ENCODE measurements at regions not wholly inside any gene's neighbourhood (a gene's known extent, or its start where the extent isn't known, plus 50 kb on each side); places are given as distances from the start of the nearest gene placed in this dataset.

DNA sequence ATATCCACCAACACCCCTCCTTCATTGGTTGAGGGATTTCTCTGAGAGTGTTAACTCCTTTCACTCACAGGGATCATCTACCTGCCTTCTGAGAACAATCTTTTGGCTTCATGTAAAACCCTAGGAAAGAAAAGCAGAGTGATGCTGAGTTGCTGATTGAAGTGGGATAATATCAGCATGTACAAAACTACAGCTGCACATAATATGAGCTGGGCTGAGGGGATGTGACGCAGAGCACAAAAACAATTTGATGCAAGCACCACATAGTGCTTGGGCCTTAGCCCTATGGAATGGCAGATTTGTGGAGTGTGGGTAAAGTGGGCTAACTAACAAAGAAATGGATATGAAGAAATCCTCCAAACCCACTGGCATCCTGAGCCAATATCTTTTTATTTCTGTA lies 267.6 kb upstream of the KCNH8 start:
- TF ChIP-seq POLR2A (IDR thresholded peaks at IDR 0.05) = no peak
- Histone ChIP-seq H3K4me3 (no peak overlapping the region), H3K27ac (no peak overlapping the region), H3K9me3 (no peaks in the 10 kb centered on the region), H3K4me1 (no peaks in the 10 kb centered on the region), H3K36me3 (no peaks in the 10 kb centered on the region), H3K27me3 (no peaks in the 10 kb centered on the region)
- WGBS = 94% methylated on average over 1 of the region's 1 CpG
- DNase-seq (ENCODE audit: low spot score in 2 of 2) = no peak

- H3K4me1 ChIP-seq = no peaks in the 10 kb centered on the region
- TF ChIP-seq EP300 (IDR thresholded peaks at IDR 0.05) (no peak), POLR2AphosphoS5 (IDR thresholded peaks at IDR 0.05) (no peak), POLR2A (IDR thresholded peaks at IDR 0.05) (no peak)
- TF ChIP-seq, protein P1, sequence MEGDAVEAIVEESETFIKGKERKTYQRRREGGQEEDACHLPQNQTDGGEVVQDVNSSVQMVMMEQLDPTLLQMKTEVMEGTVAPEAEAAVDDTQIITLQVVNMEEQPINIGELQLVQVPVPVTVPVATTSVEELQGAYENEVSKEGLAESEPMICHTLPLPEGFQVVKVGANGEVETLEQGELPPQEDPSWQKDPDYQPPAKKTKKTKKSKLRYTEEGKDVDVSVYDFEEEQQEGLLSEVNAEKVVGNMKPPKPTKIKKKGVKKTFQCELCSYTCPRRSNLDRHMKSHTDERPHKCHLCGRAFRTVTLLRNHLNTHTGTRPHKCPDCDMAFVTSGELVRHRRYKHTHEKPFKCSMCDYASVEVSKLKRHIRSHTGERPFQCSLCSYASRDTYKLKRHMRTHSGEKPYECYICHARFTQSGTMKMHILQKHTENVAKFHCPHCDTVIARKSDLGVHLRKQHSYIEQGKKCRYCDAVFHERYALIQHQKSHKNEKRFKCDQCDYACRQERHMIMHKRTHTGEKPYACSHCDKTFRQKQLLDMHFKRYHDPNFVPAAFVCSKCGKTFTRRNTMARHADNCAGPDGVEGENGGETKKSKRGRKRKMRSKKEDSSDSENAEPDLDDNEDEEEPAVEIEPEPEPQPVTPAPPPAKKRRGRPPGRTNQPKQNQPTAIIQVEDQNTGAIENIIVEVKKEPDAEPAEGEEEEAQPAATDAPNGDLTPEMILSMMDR (IDR thresholded peaks at IDR 0.05) = no peak
- 90% methylated on average over 1 of the region's 1 CpG for WGBS
- no peak for DNase-seq (ENCODE audit: low spot score in 2 of 2)
- no peaks in the 10 kb centered on the region for H3K9me3 ChIP-seq
- H3K27me3 ChIP-seq = no peaks in the 10 kb centered on the region
- no peak overlapping the region for H3K4me3 ChIP-seq
- H3K27ac ChIP-seq = no peak overlapping the region
- no peaks in the 10 kb centered on the region for H3K36me3 ChIP-seq
Measured at GRCh38 chr3:18872466-18872865, 275.8 kb upstream of the KCNH8 start.

DNA sequence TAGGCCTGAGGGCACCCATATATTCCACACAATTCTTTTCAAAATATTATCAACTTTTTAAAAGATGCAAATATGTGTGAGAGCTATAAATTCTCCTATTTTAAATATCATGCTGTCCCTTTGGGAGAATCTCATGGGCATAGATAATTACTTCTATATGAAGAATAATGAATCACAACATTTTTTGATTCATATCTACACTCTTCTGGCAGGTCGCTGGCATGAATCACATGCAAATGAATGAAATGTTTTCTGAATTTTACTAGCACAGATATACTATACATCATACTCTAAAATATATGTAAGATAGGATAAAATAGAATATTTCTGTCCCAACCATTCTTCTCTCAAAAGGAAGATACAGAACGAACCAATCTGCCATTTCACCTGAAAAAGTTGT lies 277.7 kb upstream of the KCNH8 start:
- TF ChIP-seq, protein P1 (IDR thresholded peaks at IDR 0.05) = no peak
- TF ChIP-seq EP300 (IDR thresholded peaks at IDR 0.05) (no peak), POLR2A (IDR thresholded peaks at IDR 0.05) (no peak), POLR2AphosphoS5 (IDR thresholded peaks at IDR 0.05) (no peak)
- no peak overlapping the region for H3K27ac ChIP-seq
- H3K4me1 ChIP-seq = no peaks in the 10 kb centered on the region
- no peaks in the 10 kb centered on the region for H3K27me3 ChIP-seq
- no peak for DNase-seq (ENCODE audit: low spot score in 2 of 2)
- no peaks in the 10 kb centered on the region for H3K36me3 ChIP-seq
- no peaks in the 10 kb centered on the region for H3K9me3 ChIP-seq
- 51% methylated on average over 2 of the region's 2 CpGs for WGBS
- no peak overlapping the region for H3K4me3 ChIP-seq

DNA sequence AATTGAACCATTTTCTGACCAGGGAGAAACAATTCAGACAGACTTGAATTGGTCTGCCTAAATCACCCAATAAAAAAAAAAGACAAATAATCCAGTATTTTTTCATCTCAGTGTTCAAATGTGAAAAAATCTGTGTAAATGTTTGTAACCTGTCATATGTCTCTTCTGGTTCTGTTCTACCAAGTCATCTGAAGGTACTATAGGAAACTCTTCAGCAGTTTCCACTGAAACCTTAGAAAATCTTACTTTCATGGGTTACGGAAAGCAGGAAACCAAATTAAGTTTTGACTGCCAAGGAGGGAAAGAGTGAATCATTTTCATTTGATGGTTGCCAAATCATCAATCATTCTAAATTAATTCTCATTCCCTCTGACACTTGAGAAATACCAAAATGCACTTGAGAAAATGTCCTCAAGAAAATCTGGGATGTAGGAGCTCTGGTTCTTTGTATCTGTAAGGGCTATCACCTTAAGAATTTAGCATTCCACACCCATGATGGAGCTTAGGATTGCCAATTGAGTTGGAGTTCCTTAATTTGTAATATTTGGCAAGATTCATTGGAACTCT lies 278.2 kb upstream of the KCNH8 start:
- H3K4me3 ChIP-seq = no peak overlapping the region
- no peaks in the 10 kb centered on the region for H3K4me1 ChIP-seq
- H3K36me3 ChIP-seq = no peaks in the 10 kb centered on the region
- no peaks in the 10 kb centered on the region for H3K9me3 ChIP-seq
- no peak for DNase-seq (ENCODE audit: low spot score in 2 of 2)
- no peak for TF ChIP-seq POLR2A (IDR thresholded peaks at IDR 0.05)
- TF ChIP-seq, protein P1 (IDR thresholded peaks at IDR 0.05) = no peak
- TF ChIP-seq EP300 (IDR thresholded peaks at IDR 0.05) = no peak
- TF ChIP-seq POLR2AphosphoS5 (IDR thresholded peaks at IDR 0.05) = no peak
- H3K27ac ChIP-seq = peak overlapping the region; percentile 3
- no peaks in the 10 kb centered on the region for H3K27me3 ChIP-seq
- WGBS = 41% methylated on average over 1 of the region's 1 CpG

GRCh38 chr3:18868911-18869689 lies 279.2 kb upstream of the KCNH8 start:
- Histone ChIP-seq H3K4me3 (no peak overlapping the region), H3K36me3 (no peaks in the 10 kb centered on the region), H3K9me3 (no peaks in the 10 kb centered on the region), H3K27ac (no peak overlapping the region), H3K4me1 (no peaks in the 10 kb centered on the region), H3K27me3 (no peaks in the 10 kb centered on the region)
- 73% methylated on average over 4 of the region's 4 CpGs for WGBS
- TF ChIP-seq POLR2AphosphoS5 (IDR thresholded peaks at IDR 0.05) (no peak), EP300 (IDR thresholded peaks at IDR 0.05) (no peak), POLR2A (IDR thresholded peaks at IDR 0.05) (no peak)
- TF ChIP-seq, protein P1 (IDR thresholded peaks at IDR 0.05) = no peak
- DNase-seq (ENCODE audit: low spot score in 2 of 2) = no peak

Data from suprapubic skin (tissue), 4 donors.